Neural progenitor cell (in vitro differentiated cells): ENCODE measurements at regions not wholly inside any gene's neighbourhood (a gene's known extent, or its start where the extent isn't known, plus 50 kb on each side); places are given as distances from the start of the nearest gene placed in this dataset.

Experiments used
- CTCF ChIP-seq: fragments of 200-600 bp; sonication (generic); IDR thresholded peaks from 2 replicates; pipeline ENCODE4 v1.5.1; 2017; ENCODE audit warnings: antibody characterized with exemption, mild to moderate bottlenecking
- EZH2 ChIP-seq: fragments of 200-600 bp; sonication (generic); IDR thresholded peaks from 2 replicates; pipeline ENCODE4 v1.6.1; 2017; ENCODE audit warnings: antibody characterized with exemption, mild to moderate bottlenecking, moderate library complexity

- no peak for TF ChIP-seq CTCF
- TF ChIP-seq EZH2: no peak
These were observed 105.4 kb downstream of the ATP6V1G3 start for GRCh38 chr1:198435056-198435455.
